Daoy (cell line): ENCODE measurements at regions not wholly inside any gene's neighbourhood (a gene's known extent, or its start where the extent isn't known, plus 50 kb on each side); places are given as distances from the start of the nearest gene placed in this dataset.

Experiments used
- DNase-seq: peaks from one replicate; pipeline ENCODE4 v3.0.0-alpha.2; 2015; ENCODE audit warnings: low read depth

GRCh38 chr15:38647683-38648082, 83.1 kb upstream of the RASGRP1 start:
- DNase-seq = no peak

GRCh38 chr15:38648121-38648843, 83.7 kb upstream of the RASGRP1 start:
- no peak for DNase-seq

GRCh38 chr15:38650384-38650783, 85.8 kb upstream of the RASGRP1 start:
- no peak for DNase-seq

- no peak for DNase-seq
Measured at GRCh38 chr15:38650936-38651327, 86.3 kb upstream of the RASGRP1 start.

GRCh38 chr15:38651328-38652038, 86.9 kb upstream of the RASGRP1 start:
- DNase-seq = no peak

GRCh38 chr15:38652183-38652794, 87.7 kb upstream of the RASGRP1 start:
- DNase-seq = no peak

- DNase-seq = no peak
Measured at GRCh38 chr15:38652998-38653397, 88.4 kb upstream of the RASGRP1 start.

- no peak for DNase-seq
Measured at GRCh38 chr15:38658431-38658830, 93.8 kb upstream of the RASGRP1 start.

- peak; percentile 4 for DNase-seq
Measured at GRCh38 chr15:38660738-38661137, 96.1 kb upstream of the RASGRP1 start.

- no peak for DNase-seq
Measured at GRCh38 chr15:38662033-38662802, 97.6 kb upstream of the RASGRP1 start.

GRCh38 chr15:38662805-38663204, 98.2 kb upstream of the RASGRP1 start:
- no peak for DNase-seq

GRCh38 chr15:38665586-38666305, 101.1 kb upstream of the RASGRP1 start:
- no peak for DNase-seq

GRCh38 chr15:38666865-38667510, 102.4 kb upstream of the RASGRP1 start:
- no peak for DNase-seq

GRCh38 chr15:38667890-38668850, 103.6 kb upstream of the RASGRP1 start:
- DNase-seq = no peak

GRCh38 chr15:38668898-38669391, 104.3 kb upstream of the RASGRP1 start:
- DNase-seq = no peak

GRCh38 chr15:38670128-38671005, 105.8 kb upstream of the RASGRP1 start:
- no peak for DNase-seq

GRCh38 chr15:38671006-38671387, 106.4 kb upstream of the RASGRP1 start:
- no peak for DNase-seq

- DNase-seq = no peak
Measured at GRCh38 chr15:38671675-38672254, 107.2 kb upstream of the RASGRP1 start.
